ENCODE measurements at regions not wholly inside any gene's neighbourhood (a gene's known extent, or its start where the extent isn't known, plus 50 kb on each side); places are given as distances from the start of the nearest gene placed in this dataset.

DNA sequence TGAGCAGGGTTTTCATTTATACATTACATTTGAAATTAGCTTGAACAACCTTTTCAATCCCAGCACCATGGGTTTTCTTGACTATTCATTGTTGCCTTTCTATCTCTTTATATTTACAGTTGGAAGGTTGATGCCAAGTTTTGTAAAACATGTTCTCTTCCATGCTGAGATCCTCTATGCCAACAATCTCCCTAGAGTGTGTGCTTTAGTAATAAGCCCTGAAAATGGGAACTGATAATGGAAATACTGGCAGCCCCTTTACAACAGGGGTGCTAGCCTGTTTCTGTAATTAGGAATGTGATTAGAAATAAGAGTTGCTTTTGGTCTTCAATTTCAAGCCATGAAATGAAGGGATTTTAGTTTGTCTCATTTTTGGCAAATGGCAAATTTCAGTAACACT is 239.9 kb upstream of the NAALADL2 start:
- Histone ChIP-seq H4K20me1 (ENCODE audit: control insufficient read depth, insufficient read depth) (no peaks in the 10 kb centered on the region), H3K36me3 (ENCODE audit: control insufficient read depth in 2 of 2, insufficient read depth in 2 of 2, low read length in 1 of 2) (no peaks in the 10 kb centered on the region), H3K4me2 (ENCODE audit: control insufficient read depth, insufficient read depth) (no peak overlapping the region), H3K9me3 (replicated peaks; ENCODE audit: control insufficient read depth, insufficient read depth, low read length) (no peaks in the 10 kb centered on the region), H3K4me1 (ENCODE audit: control insufficient read depth, insufficient read depth, low read length) (no peaks in the 10 kb centered on the region), H3K27ac (ENCODE audit: control insufficient read depth, insufficient read depth) (no peak overlapping the region), H3K79me2 (ENCODE audit: control insufficient read depth, insufficient read depth, low read length) (no peaks in the 10 kb centered on the region), H3K9ac (ENCODE audit: control insufficient read depth, insufficient read depth, low read length) (no peak overlapping the region), H3K4me3 (no peak overlapping the region), H2AFZ (ENCODE audit: control insufficient read depth, low read depth, low read length) (no peak overlapping the region), H3K27me3 (replicated peaks in 1 of 2; ENCODE audit: control insufficient read depth in 2 of 2, insufficient read depth in 2 of 2, low read length in 1 of 2) (no peaks in the 10 kb centered on the region)
- ChIA-PET POLR2A (no interaction called here), SMC1A (ENCODE audit: uncharacterized antibody, unreplicated experiment) (no interaction called here), CTCF (interaction anchor here (0.5 kb wide), 1 partner anchor 248 kb away, joined by 3 read pairs; no protein-coding TSS in a partner anchor), RAD21 (ENCODE audit: unreplicated experiment) (no interaction called here)
- FAIRE-seq (no peak), ATAC-seq (no peak), DNase-seq (ENCODE audit: low read depth, low spot score) (no peak)
- no TSS peak for BruUV-seq (replicated peaks)
- in situ Hi-C loops (cut with MboI) = no loop called here
- intact Hi-C loops (cut with micrococcal nuclease; ENCODE audit: unreplicated experiment) = no loop called here
- TF ChIP-seq, protein P1, sequence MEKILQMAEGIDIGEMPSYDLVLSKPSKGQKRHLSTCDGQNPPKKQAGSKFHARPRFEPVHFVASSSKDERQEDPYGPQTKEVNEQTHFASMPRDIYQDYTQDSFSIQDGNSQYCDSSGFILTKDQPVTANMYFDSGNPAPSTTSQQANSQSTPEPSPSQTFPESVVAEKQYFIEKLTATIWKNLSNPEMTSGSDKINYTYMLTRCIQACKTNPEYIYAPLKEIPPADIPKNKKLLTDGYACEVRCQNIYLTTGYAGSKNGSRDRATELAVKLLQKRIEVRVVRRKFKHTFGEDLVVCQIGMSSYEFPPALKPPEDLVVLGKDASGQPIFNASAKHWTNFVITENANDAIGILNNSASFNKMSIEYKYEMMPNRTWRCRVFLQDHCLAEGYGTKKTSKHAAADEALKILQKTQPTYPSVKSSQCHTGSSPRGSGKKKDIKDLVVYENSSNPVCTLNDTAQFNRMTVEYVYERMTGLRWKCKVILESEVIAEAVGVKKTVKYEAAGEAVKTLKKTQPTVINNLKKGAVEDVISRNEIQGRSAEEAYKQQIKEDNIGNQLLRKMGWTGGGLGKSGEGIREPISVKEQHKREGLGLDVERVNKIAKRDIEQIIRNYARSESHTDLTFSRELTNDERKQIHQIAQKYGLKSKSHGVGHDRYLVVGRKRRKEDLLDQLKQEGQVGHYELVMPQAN (conservative IDR thresholded peaks at IDR 0.05) = no peak
- TF ChIP-seq, protein P2, sequence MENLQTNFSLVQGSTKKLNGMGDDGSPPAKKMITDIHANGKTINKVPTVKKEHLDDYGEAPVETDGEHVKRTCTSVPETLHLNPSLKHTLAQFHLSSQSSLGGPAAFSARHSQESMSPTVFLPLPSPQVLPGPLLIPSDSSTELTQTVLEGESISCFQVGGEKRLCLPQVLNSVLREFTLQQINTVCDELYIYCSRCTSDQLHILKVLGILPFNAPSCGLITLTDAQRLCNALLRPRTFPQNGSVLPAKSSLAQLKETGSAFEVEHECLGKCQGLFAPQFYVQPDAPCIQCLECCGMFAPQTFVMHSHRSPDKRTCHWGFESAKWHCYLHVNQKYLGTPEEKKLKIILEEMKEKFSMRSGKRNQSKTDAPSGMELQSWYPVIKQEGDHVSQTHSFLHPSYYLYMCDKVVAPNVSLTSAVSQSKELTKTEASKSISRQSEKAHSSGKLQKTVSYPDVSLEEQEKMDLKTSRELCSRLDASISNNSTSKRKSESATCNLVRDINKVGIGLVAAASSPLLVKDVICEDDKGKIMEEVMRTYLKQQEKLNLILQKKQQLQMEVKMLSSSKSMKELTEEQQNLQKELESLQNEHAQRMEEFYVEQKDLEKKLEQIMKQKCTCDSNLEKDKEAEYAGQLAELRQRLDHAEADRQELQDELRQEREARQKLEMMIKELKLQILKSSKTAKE (IDR thresholded peaks at IDR 0.05; ENCODE audit: low read depth, poor library complexity, severe bottlenecking) = no peak
- TF ChIP-seq, protein P3, sequence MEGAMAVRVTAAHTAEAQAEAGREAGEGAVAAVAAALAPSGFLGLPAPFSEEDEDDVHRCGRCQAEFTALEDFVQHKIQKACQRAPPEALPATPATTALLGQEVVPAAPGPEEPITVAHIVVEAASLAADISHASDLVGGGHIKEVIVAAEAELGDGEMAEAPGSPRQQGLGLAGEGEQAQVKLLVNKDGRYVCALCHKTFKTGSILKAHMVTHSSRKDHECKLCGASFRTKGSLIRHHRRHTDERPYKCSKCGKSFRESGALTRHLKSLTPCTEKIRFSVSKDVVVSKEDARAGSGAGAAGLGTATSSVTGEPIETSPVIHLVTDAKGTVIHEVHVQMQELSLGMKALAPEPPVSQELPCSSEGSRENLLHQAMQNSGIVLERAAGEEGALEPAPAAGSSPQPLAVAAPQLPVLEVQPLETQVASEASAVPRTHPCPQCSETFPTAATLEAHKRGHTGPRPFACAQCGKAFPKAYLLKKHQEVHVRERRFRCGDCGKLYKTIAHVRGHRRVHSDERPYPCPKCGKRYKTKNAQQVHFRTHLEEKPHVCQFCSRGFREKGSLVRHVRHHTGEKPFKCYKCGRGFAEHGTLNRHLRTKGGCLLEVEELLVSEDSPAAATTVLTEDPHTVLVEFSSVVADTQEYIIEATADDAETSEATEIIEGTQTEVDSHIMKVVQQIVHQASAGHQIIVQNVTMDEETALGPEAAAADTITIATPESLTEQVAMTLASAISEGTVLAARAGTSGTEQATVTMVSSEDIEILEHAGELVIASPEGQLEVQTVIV (IDR thresholded peaks at IDR 0.05; ENCODE audit: borderline replicate concordance, partially characterized antibody) = no peak
- TF ChIP-seq EP300 (IDR thresholded peaks at IDR 0.05; ENCODE audit: borderline replicate concordance in 1 of 2, control insufficient read depth in 1 of 2, low read depth in 2 of 2, low read length in 2 of 2) (no peak), HDAC6 (IDR thresholded peaks at IDR 0.05; ENCODE audit: unreplicated experiment) (no peak), ATF3 (IDR thresholded peaks at IDR 0.05; ENCODE audit: borderline replicate concordance, extremely low read depth, low read depth, low read length) (no peak), ZBTB33 (IDR thresholded peaks at IDR 0.05) (no peak), POLR2AphosphoS2 (IDR thresholded peaks at IDR 0.05; ENCODE audit: low read depth, low read length) (no peak), ZNF207 (IDR thresholded peaks at IDR 0.05; ENCODE audit: borderline replicate concordance) (no peak), BHLHE40 (IDR thresholded peaks at IDR 0.05; ENCODE audit: borderline replicate concordance in 1 of 2, low read depth in 2 of 2, low read length in 1 of 2) (no peak), ESRRA (IDR thresholded peaks at IDR 0.05; ENCODE audit: low read length) (no peak), NBN (IDR thresholded peaks at IDR 0.05) (no peak), JUND (IDR thresholded peaks at IDR 0.05; ENCODE audit: low read depth, low read length) (no peak), MLLT1 (IDR thresholded peaks at IDR 0.05) (no peak)
